WTC11 (cell line): ENCODE measurements at regions not wholly inside any gene's neighbourhood (a gene's known extent, or its start where the extent isn't known, plus 50 kb on each side); places are given as distances from the start of the nearest gene placed in this dataset.
A peak's percentile ranks its signal among the peaks of the same experiment; 100 is the strongest.

Experiments used
- ATAC-seq: fragments of 200-7000 bp; cut with Tn5 transposase; 2 replicates; pipeline ENCODE4 v1.10.0; 2021; ENCODE audit warnings: mild to moderate bottlenecking, moderate library complexity
- CTCF ChIA-PET: fragments of 300-600 bp; sonication (Branson Sonifier 250); formaldehyde crosslinking; loops from one replicate; lab custom pipeline; 2021; ENCODE audit warnings: antibody characterized with exemption; lab: Charles Lee
- POLR2A ChIA-PET: fragments of 350-600 bp; sonication (Branson Sonifier 250); formaldehyde crosslinking; loops from one replicate; lab custom pipeline; 2021; ENCODE audit warnings: antibody characterized with exemption; lab: Charles Lee
- DNase-seq: peaks from one replicate; pipeline ENCODE4 v3.0.0; 2021; ENCODE audit warnings: low spot score
- H3K27ac Mint-ChIP-seq: 2 replicates; pipeline ENCODE4 v1.8.0; 2021; ENCODE audit warnings: mixed read lengths
- H3K27me3 Mint-ChIP-seq: 2 replicates; pipeline ENCODE4 v1.8.0; 2021; ENCODE audit warnings: low read depth, mild to moderate bottlenecking, moderate library complexity, mixed read lengths
- H3K36me3 Mint-ChIP-seq: 2 replicates; pipeline ENCODE4 v1.8.0; 2021; ENCODE audit warnings: mixed read lengths
- H3K4me1 Mint-ChIP-seq: 2 replicates; pipeline ENCODE4 v1.8.0; 2022; ENCODE audit warnings: mixed read lengths
- H3K4me3 Mint-ChIP-seq: 2 replicates; pipeline ENCODE4 v1.8.0; 2021; ENCODE audit warnings: mild to moderate bottlenecking, moderate library complexity, mixed read lengths
- H3K9me3 Mint-ChIP-seq: 2 replicates; pipeline ENCODE4 v1.8.0; 2021; ENCODE audit warnings: mixed read lengths
- CBFB ChIP-seq: sonication (generic); formaldehyde crosslinking; IDR thresholded peaks from 2 replicates; pipeline ENCODE4 v1.8.1; 2022; ENCODE audit warnings: mild to moderate bottlenecking, low read depth, missing genetic modification reagents
- CREM ChIP-seq: sonication (generic); formaldehyde crosslinking; IDR thresholded peaks from 2 replicates; pipeline ENCODE4 v1.8.1; 2022; ENCODE audit warnings: mild to moderate bottlenecking, missing genetic modification reagents, moderate library complexity
- ELF4 ChIP-seq: sonication (generic); formaldehyde crosslinking; IDR thresholded peaks from 2 replicates; pipeline ENCODE4 v1.8.1; 2022; ENCODE audit warnings: low read depth, mild to moderate bottlenecking, moderate library complexity, missing genetic modification reagents
- GRHL2 ChIP-seq: fragments of 250-450 bp; sonication (Bioruptor Pico); IDR thresholded peaks from 2 replicates; pipeline ENCODE4 v1.8.0; 2022; ENCODE audit warnings: mild to moderate bottlenecking, moderate library complexity; ENCODE audit not compliant: insufficient replicate concordance, severe bottlenecking
- JAZF1 ChIP-seq: fragments of 250-450 bp; sonication (Bioruptor Pico); IDR thresholded peaks from 2 replicates; pipeline ENCODE4 v1.9.0; 2021; ENCODE audit warnings: moderate library complexity, mild to moderate bottlenecking, inconsistent platforms
- KAT7 ChIP-seq: sonication (generic); formaldehyde crosslinking; IDR thresholded peaks from 2 replicates; pipeline ENCODE4 v1.8.1; 2023; ENCODE audit warnings: missing genetic modification reagents, mild to moderate bottlenecking, borderline replicate concordance
- NR1H2 ChIP-seq: sonication (generic); formaldehyde crosslinking; IDR thresholded peaks from 2 replicates; pipeline ENCODE4 v1.9.0; 2021; ENCODE audit warnings: mild to moderate bottlenecking, moderate library complexity, missing genetic modification reagents
- SMAD3 ChIP-seq: sonication (generic); formaldehyde crosslinking; IDR thresholded peaks from 2 replicates; pipeline ENCODE4 v1.8.0; 2022; ENCODE audit warnings: missing genetic modification reagents, mild to moderate bottlenecking, borderline replicate concordance
- SMAD4 ChIP-seq: sonication (generic); formaldehyde crosslinking; IDR thresholded peaks from 2 replicates; pipeline ENCODE4 v1.8.0; 2022; ENCODE audit warnings: mild to moderate bottlenecking, missing genetic modification reagents
- ZBTB21 ChIP-seq: sonication (generic); formaldehyde crosslinking; IDR thresholded peaks from 2 replicates; pipeline ENCODE4 v1.8.1; 2023; ENCODE audit warnings: mild to moderate bottlenecking, missing genetic modification reagents, borderline replicate concordance
- ZBTB43 ChIP-seq: sonication (generic); formaldehyde crosslinking; IDR thresholded peaks from 2 replicates; pipeline ENCODE4 v1.8.1; 2023; ENCODE audit warnings: mild to moderate bottlenecking, missing genetic modification reagents
- ZNF232 ChIP-seq: sonication (generic); formaldehyde crosslinking; IDR thresholded peaks from 2 replicates; pipeline ENCODE4 v1.8.0; 2022; ENCODE audit warnings: mild to moderate bottlenecking, missing genetic modification reagents
- ZNF396 ChIP-seq: fragments of 250-450 bp; sonication (Bioruptor Pico); IDR thresholded peaks from 2 replicates; pipeline ENCODE4 v1.8.0; 2021; ENCODE audit warnings: mild to moderate bottlenecking, moderate library complexity, borderline replicate concordance
- ZNF425 ChIP-seq: fragments of 250-450 bp; sonication (Bioruptor Pico); conservative IDR thresholded peaks from 2 replicates; pipeline ENCODE4 v1.9.0; 2021; ENCODE audit warnings: mild to moderate bottlenecking
- TF ChIP-seq, protein P1 (sequence below): fragments of 250-450 bp; sonication (Bioruptor Pico); IDR thresholded peaks from 2 replicates; pipeline ENCODE4 v1.9.0; 2021; ENCODE audit warnings: mild to moderate bottlenecking
- TF ChIP-seq, protein P2 (sequence below): sonication (generic); formaldehyde crosslinking; IDR thresholded peaks from 2 replicates; pipeline ENCODE4 v1.8.1; 2022; ENCODE audit warnings: low read depth, missing genetic modification reagents, borderline replicate concordance
- TF ChIP-seq, protein P3 (sequence below): sonication (generic); formaldehyde crosslinking; IDR thresholded peaks from 2 replicates; pipeline ENCODE4 v1.8.1; 2022; ENCODE audit warnings: low read depth, mild to moderate bottlenecking, moderate library complexity, missing genetic modification reagents, borderline replicate concordance
- TF ChIP-seq, protein P4 (sequence below): sonication (generic); formaldehyde crosslinking; IDR thresholded peaks from 2 replicates; pipeline ENCODE4 v1.8.1; 2023; ENCODE audit warnings: mild to moderate bottlenecking, moderate library complexity, missing genetic modification reagents
- TF ChIP-seq, protein P5 (sequence below): sonication (generic); formaldehyde crosslinking; IDR thresholded peaks from 2 replicates; pipeline ENCODE4 v1.8.0; 2022; ENCODE audit warnings: mild to moderate bottlenecking, missing genetic modification reagents
- TF ChIP-seq, protein P6 (sequence below): fragments of 250-450 bp; sonication (Bioruptor Pico); IDR thresholded peaks from 2 replicates; pipeline ENCODE4 v1.9.0; 2021; ENCODE audit warnings: mild to moderate bottlenecking
- TF ChIP-seq, protein P7 (sequence below): sonication (generic); formaldehyde crosslinking; IDR thresholded peaks from 2 replicates; pipeline ENCODE4 v1.8.0; 2022; ENCODE audit warnings: mild to moderate bottlenecking, missing genetic modification reagents

DNA sequence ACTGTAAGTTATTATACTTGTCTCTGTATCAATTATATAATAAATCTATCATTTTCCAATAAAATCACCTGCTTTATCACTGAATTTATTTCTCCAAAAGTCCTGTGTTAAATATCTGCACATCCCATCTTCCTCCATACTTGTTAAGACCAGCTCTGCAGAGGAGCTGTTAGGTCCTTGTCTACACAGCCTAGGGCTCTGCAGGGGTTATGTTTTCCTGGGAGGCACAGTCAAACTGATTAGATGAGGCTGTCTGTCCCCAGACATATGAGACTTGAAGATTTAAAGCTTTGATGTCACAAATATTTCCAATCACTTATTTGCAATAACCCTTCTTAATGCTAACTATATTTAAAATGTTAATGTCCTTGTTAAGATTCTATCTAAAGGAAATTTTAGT, 446.8 kb downstream of the TRAM1L1 start:
- ATAC-seq (peak; percentile 34; the same call in 1 of the 2 replicates), DNase-seq (no peak)
- Mint-ChIP-seq H3K36me3 (no peaks in the 10 kb centered on the region), H3K4me3 (no peak overlapping the region), H3K4me1 (no peaks in the 10 kb centered on the region), H3K27ac (no peak overlapping the region), H3K27me3 (no peaks in the 10 kb centered on the region; the same call in 1 of the 2 replicates), H3K9me3 (no peaks in the 10 kb centered on the region)
- POLR2A ChIA-PET = no interaction called here
- no peak for TF ChIP-seq CREM
- TF ChIP-seq ELF4 (CRISPR knock-in tag) = no peak
- no peak for TF ChIP-seq ZNF425 (CRISPR knock-in tag)
- no peak for TF ChIP-seq SMAD3
- TF ChIP-seq, protein P1, sequence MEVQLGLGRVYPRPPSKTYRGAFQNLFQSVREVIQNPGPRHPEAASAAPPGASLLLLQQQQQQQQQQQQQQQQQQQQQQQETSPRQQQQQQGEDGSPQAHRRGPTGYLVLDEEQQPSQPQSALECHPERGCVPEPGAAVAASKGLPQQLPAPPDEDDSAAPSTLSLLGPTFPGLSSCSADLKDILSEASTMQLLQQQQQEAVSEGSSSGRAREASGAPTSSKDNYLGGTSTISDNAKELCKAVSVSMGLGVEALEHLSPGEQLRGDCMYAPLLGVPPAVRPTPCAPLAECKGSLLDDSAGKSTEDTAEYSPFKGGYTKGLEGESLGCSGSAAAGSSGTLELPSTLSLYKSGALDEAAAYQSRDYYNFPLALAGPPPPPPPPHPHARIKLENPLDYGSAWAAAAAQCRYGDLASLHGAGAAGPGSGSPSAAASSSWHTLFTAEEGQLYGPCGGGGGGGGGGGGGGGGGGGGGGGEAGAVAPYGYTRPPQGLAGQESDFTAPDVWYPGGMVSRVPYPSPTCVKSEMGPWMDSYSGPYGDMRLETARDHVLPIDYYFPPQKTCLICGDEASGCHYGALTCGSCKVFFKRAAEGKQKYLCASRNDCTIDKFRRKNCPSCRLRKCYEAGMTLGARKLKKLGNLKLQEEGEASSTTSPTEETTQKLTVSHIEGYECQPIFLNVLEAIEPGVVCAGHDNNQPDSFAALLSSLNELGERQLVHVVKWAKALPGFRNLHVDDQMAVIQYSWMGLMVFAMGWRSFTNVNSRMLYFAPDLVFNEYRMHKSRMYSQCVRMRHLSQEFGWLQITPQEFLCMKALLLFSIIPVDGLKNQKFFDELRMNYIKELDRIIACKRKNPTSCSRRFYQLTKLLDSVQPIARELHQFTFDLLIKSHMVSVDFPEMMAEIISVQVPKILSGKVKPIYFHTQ (CRISPR knock-in tag) = no peak
- TF ChIP-seq, protein P2, sequence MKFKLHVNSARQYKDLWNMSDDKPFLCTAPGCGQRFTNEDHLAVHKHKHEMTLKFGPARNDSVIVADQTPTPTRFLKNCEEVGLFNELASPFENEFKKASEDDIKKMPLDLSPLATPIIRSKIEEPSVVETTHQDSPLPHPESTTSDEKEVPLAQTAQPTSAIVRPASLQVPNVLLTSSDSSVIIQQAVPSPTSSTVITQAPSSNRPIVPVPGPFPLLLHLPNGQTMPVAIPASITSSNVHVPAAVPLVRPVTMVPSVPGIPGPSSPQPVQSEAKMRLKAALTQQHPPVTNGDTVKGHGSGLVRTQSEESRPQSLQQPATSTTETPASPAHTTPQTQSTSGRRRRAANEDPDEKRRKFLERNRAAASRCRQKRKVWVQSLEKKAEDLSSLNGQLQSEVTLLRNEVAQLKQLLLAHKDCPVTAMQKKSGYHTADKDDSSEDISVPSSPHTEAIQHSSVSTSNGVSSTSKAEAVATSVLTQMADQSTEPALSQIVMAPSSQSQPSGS (CRISPR knock-in tag) = no peak
- no peak for TF ChIP-seq ZBTB43 (CRISPR knock-in tag)
- no peak for TF ChIP-seq ZBTB21 (CRISPR knock-in tag)
- TF ChIP-seq ZNF396 = no peak
- TF ChIP-seq, protein P3, sequence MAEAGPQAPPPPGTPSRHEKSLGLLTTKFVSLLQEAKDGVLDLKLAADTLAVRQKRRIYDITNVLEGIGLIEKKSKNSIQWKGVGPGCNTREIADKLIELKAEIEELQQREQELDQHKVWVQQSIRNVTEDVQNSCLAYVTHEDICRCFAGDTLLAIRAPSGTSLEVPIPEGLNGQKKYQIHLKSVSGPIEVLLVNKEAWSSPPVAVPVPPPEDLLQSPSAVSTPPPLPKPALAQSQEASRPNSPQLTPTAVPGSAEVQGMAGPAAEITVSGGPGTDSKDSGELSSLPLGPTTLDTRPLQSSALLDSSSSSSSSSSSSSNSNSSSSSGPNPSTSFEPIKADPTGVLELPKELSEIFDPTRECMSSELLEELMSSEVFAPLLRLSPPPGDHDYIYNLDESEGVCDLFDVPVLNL (CRISPR knock-in tag) = no peak
- TF ChIP-seq, protein P4, sequence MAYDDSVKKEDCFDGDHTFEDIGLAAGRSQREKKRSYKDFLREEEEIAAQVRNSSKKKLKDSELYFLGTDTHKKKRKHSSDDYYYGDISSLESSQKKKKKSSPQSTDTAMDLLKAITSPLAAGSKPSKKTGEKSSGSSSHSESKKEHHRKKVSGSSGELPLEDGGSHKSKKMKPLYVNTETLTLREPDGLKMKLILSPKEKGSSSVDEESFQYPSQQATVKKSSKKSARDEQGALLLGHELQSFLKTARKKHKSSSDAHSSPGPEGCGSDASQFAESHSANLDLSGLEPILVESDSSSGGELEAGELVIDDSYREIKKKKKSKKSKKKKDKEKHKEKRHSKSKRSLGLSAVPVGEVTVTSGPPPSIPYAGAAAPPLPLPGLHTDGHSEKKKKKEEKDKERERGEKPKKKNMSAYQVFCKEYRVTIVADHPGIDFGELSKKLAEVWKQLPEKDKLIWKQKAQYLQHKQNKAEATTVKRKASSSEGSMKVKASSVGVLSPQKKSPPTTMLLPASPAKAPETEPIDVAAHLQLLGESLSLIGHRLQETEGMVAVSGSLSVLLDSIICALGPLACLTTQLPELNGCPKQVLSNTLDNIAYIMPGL (CRISPR knock-in tag) = no peak
- no peak for TF ChIP-seq ZNF232 (CRISPR knock-in tag)
- no peak for TF ChIP-seq GRHL2
- no peak for TF ChIP-seq CBFB
- TF ChIP-seq JAZF1 (CRISPR knock-in tag) = no peak
- CTCF ChIA-PET = no interaction called here

DNA sequence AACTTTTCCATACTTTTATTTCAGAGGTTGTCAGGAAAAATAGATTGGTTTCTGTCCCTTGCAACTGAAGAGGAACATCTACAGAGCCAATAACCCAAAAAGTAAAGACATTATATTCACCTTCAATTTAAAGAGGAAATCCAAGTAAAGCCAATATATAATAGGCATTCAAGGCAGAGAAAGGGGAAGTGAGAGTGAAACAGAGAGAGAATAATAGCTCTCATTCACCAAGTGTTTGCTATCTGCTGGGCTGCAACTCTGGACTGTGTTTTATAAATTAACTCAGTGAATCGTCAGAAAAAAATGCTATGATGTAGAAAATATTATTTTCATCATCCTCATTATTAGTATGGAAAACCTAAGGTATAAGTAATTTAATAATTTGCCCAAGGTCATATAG, 448.5 kb downstream of the TRAM1L1 start:
- no peak for ATAC-seq
- Mint-ChIP-seq H3K4me3 (no peak overlapping the region), H3K4me1 (no peaks in the 10 kb centered on the region), H3K9me3 (no peaks in the 10 kb centered on the region), H3K27me3 (no peaks in the 10 kb centered on the region; the same call in 1 of the 2 replicates), H3K36me3 (no peaks in the 10 kb centered on the region), H3K27ac (no peak overlapping the region)
- ChIA-PET POLR2A (no interaction called here), CTCF (no interaction called here)
- DNase-seq = no peak
- TF ChIP-seq KAT7 (CRISPR knock-in tag) (no peak), NR1H2 (CRISPR knock-in tag) (no peak), SMAD4 (no peak)
- TF ChIP-seq, protein P5, sequence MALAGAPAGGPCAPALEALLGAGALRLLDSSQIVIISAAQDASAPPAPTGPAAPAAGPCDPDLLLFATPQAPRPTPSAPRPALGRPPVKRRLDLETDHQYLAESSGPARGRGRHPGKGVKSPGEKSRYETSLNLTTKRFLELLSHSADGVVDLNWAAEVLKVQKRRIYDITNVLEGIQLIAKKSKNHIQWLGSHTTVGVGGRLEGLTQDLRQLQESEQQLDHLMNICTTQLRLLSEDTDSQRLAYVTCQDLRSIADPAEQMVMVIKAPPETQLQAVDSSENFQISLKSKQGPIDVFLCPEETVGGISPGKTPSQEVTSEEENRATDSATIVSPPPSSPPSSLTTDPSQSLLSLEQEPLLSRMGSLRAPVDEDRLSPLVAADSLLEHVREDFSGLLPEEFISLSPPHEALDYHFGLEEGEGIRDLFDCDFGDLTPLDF (CRISPR knock-in tag) = no peak
- TF ChIP-seq, protein P6, sequence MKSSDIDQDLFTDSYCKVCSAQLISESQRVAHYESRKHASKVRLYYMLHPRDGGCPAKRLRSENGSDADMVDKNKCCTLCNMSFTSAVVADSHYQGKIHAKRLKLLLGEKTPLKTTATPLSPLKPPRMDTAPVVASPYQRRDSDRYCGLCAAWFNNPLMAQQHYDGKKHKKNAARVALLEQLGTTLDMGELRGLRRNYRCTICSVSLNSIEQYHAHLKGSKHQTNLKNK (CRISPR knock-in tag) = no peak
- TF ChIP-seq, protein P7, sequence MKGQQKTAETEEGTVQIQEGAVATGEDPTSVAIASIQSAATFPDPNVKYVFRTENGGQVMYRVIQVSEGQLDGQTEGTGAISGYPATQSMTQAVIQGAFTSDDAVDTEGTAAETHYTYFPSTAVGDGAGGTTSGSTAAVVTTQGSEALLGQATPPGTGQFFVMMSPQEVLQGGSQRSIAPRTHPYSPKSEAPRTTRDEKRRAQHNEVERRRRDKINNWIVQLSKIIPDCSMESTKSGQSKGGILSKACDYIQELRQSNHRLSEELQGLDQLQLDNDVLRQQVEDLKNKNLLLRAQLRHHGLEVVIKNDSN = no peak
